ENCODE measurements at regions not wholly inside any gene's neighbourhood (a gene's known extent, or its start where the extent isn't known, plus 50 kb on each side); places are given as distances from the start of the nearest gene placed in this dataset.
"Not testable (repeated sequence)": the region's sequence is repeated elsewhere in the genome, so short reads cannot be mapped to it uniquely, and the experiment has no call there.

DNA sequence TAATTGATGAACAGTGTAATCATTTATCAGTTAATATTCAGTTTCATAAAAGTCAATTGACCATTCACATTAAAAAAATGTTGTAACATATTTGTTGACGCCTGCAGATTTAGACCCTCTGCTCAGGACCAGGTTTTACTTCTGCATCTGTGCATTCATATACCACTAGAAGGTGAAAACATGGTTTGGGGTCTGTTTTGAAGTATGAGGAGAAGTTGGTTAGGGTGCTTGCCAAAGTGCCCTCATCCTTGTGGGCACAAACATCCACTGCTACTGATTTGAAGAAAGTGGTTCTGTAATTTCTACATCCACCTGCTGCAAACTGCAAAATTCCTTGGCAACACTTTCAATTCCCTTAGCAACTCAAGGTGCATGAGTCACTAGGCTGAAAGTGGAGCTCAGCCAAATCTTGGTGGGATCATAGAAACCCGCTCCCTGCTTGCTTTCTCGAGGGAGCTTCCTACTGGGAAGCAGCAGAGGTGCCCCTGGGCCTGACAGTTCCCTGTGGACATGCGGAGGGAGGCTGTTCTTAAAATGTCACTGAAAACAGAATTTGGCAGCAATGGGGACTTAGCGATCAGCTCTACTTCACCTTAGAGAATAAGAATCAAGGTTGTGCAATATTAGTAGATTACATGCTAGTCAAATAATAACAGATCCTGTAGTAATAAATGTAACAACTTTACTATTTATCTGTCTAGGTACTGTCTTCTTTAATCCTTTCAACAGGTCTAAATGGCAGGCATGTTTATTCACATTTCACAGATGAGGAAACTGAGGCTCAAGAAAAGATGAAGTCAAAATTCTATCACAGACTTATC lies 301.0 kb upstream of the TBL1XR1 start:
- no peaks in the 10 kb centered on the region for H3K9me3 ChIP-seq (ENCODE audit: low read depth)
- H3K36me3 ChIP-seq = no peaks in the 10 kb centered on the region
- H3K4me3 ChIP-seq = no peak overlapping the region
- no peaks in the 10 kb centered on the region for H3K4me1 ChIP-seq (ENCODE audit: low read depth)
- peak in 1 of 2 donors; percentile 81 for DNase-seq (ENCODE audit: low read depth in 1 of 2, low spot score in 1 of 2)
- H3K27ac ChIP-seq = no peak overlapping the region
- TF ChIP-seq, protein P1, sequence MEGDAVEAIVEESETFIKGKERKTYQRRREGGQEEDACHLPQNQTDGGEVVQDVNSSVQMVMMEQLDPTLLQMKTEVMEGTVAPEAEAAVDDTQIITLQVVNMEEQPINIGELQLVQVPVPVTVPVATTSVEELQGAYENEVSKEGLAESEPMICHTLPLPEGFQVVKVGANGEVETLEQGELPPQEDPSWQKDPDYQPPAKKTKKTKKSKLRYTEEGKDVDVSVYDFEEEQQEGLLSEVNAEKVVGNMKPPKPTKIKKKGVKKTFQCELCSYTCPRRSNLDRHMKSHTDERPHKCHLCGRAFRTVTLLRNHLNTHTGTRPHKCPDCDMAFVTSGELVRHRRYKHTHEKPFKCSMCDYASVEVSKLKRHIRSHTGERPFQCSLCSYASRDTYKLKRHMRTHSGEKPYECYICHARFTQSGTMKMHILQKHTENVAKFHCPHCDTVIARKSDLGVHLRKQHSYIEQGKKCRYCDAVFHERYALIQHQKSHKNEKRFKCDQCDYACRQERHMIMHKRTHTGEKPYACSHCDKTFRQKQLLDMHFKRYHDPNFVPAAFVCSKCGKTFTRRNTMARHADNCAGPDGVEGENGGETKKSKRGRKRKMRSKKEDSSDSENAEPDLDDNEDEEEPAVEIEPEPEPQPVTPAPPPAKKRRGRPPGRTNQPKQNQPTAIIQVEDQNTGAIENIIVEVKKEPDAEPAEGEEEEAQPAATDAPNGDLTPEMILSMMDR (IDR thresholded peaks at IDR 0.05; ENCODE audit: low read depth, low read length) = no peak
- no peaks in the 10 kb centered on the region for H3K27me3 ChIP-seq

DNA sequence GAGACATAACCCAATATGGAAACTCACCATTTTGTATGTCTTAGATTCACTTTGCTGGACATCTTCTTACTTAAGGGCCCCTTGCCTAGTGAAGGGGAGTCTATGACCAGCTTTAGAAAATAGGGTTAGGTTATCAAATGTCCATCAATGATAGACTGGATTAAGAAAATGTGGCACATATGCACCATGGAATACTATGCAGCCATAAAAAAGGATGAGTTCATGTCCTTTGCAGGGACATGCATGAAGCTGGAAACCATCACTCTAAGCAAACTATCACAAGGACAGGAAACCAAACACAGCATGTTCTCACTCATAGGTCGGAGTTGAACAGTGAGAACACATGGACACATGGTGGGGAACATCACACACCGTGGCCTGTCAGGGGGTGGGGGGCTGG lies 301.8 kb upstream of the TBL1XR1 start:
- not testable (repeated sequence) for DNase-seq (ENCODE audit: low read depth in 1 of 2, low spot score in 1 of 2); H3K27me3 ChIP-seq; H3K4me1 ChIP-seq (ENCODE audit: low read depth); H3K27ac ChIP-seq; H3K36me3 ChIP-seq; H3K9me3 ChIP-seq (ENCODE audit: low read depth); H3K4me3 ChIP-seq

DNA sequence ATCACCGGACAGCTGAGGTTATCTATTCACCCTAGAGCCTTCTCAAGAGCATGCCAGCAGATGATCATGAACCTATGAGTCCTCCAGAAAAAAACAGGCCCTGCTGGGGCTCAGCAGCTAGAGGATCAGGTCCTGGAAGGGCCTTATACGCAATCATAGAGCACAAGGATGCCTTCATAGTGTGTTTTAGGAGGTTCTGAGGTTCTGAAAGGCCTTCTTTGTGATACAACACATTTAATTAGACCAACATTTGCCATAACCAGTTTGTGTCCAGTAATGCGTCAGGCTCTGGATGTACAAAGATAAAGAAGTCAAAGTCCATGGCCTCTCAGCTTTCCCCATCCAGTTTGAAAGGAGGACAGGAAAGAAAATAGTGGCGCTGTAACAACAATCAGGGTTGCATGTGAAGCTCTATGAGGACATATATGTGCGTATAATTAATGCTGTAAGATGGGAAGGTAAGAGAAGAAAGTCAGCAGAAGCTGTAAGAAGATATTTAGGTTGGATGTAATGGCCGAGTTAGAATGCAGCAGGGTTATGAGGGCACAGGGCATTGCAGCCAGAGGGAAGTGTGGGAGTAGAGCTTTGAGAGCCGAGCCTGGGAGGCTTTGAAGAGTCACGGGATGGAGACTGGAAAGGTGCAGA lies 302.6 kb upstream of the TBL1XR1 start:
- Histone ChIP-seq H3K27me3 (no peaks in the 10 kb centered on the region), H3K4me1 (ENCODE audit: low read depth) (no peaks in the 10 kb centered on the region)
- DNase-seq (ENCODE audit: low read depth in 1 of 2, low spot score in 1 of 2) = no peak

DNA sequence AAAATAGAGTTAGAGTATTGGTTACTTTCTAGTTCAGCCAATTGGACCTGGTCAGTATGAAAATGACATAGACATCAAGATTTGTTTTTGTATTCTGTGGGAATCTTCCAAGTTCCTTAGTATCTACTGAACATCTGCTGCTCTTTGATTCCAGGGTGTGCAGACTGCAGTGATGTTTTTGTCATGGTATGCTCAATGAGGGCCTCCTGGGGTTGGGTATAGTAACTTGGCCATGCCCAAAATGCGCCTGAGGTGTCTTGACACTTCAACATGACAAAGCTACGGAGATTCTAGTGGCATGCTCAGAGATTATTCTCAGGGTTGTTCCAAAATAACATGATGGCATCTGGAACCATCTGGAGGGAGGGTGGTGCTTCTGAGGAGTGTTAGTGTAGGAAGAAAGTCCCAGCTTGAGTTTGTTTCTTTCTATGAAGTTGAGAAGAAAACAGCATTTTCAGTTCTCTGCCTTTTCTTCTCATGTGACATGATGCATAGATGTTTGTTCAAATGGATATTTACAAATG lies 313.5 kb upstream of the TBL1XR1 start:
- no peak overlapping the region for H3K27ac ChIP-seq
- H3K4me3 ChIP-seq = no peak overlapping the region
- no peaks in the 10 kb centered on the region for H3K4me1 ChIP-seq (ENCODE audit: low read depth)
- no peak for DNase-seq (ENCODE audit: low read depth in 1 of 2, low spot score in 1 of 2)
- H3K27me3 ChIP-seq = no peaks in the 10 kb centered on the region
- H3K36me3 ChIP-seq = no peaks in the 10 kb centered on the region
- H3K9me3 ChIP-seq (ENCODE audit: low read depth) = no peaks in the 10 kb centered on the region
- TF ChIP-seq, protein P1 (IDR thresholded peaks at IDR 0.05; ENCODE audit: low read depth, low read length) = no peak

More for the DNA sequence above, 302.6 kb upstream of the TBL1XR1 start:
- no peak overlapping the region for H3K4me3 ChIP-seq
- H3K27ac ChIP-seq = no peak overlapping the region
- no peaks in the 10 kb centered on the region for H3K36me3 ChIP-seq
- TF ChIP-seq, protein P1 (IDR thresholded peaks at IDR 0.05; ENCODE audit: low read depth, low read length) = no peak
- H3K9me3 ChIP-seq (ENCODE audit: low read depth) = no peaks in the 10 kb centered on the region

DNA sequence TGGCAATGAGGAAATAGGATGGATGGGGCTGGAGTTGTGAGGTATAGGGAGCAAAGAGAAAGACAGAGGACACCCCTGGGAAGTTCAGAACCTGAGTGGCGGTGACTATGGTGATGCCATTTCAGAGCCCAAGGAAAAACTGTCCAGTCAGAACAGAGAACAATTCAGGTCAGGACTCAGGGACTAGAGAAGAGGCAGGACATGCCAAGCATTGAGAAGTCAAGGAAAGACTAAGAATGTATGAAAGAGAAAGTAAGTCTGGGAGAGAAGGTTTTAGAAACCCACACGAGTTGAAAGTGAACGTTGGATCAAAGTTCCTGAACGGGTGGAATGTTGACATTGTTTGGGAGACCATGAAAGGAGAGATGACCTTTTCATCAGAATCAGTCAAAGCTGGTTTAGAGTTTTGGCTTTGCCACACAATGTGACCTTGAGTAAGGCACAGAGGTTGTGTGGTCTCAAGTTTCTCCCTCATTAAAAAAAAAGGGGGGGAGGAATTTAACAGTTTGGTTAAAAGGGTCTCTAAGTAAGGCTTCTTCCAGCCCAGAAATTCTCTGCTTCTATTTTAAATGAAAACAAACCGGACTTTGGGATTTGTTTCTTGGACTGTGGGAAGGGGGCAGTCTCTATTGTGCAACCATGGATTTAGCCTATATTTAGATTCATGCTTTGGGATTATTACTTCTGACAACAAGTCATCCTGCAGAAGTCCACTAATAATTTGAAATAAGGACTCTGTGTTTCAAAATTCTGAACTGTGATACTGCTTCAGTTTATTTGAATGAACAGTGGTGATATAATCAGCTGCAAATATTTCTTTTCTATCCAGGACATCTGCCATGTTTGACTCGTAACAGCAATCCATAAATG lies 315.9 kb upstream of the TBL1XR1 start:
- no peak for DNase-seq (ENCODE audit: low read depth in 1 of 2, low spot score in 1 of 2)
- H3K4me1 ChIP-seq (ENCODE audit: low read depth) = no peaks in the 10 kb centered on the region
- H3K27ac ChIP-seq = no peak overlapping the region
- H3K9me3 ChIP-seq (ENCODE audit: low read depth) = no peaks in the 10 kb centered on the region
- no peak overlapping the region for H3K4me3 ChIP-seq
- no peaks in the 10 kb centered on the region for H3K36me3 ChIP-seq
- H3K27me3 ChIP-seq = no peaks in the 10 kb centered on the region
- TF ChIP-seq, protein P1 (IDR thresholded peaks at IDR 0.05; ENCODE audit: low read depth, low read length) = no peak
